HepG2 (cell line): ENCODE measurements at regions not wholly inside any gene's neighbourhood (a gene's known extent, or its start where the extent isn't known, plus 50 kb on each side); places are given as distances from the start of the nearest gene placed in this dataset.
A peak's percentile ranks its signal among the peaks of the same experiment; 100 is the strongest.

ENCODE experiments used
- DMTF1 ChIP-seq: sonication (generic); formaldehyde crosslinking; IDR thresholded peaks from 2 replicates; pipeline ENCODE4 v1.4.0; 2020; ENCODE audit warnings: mild to moderate bottlenecking, missing genetic modification reagents
- KMT2B ChIP-seq: IDR thresholded peaks from 2 replicates; pipeline ENCODE4 v1.6.1; 2016; ENCODE audit warnings: missing genetic modification reagents, missing compliant biosample characterization
- MTF1 ChIP-seq: sonication (generic); formaldehyde crosslinking; IDR thresholded peaks from 2 replicates; pipeline ENCODE4 v1.5.0; 2020; ENCODE audit warnings: missing genetic modification reagents
- PAXIP1 ChIP-seq: sonication (generic); formaldehyde crosslinking; conservative IDR thresholded peaks from 2 replicates; pipeline ENCODE4 v1.4.0; 2020; ENCODE audit warnings: mild to moderate bottlenecking, missing genetic modification reagents, moderate library complexity
- PCBP1 ChIP-seq: fragments of 200-400 bp; formaldehyde crosslinking; IDR thresholded peaks from 2 replicates; pipeline ENCODE4 v1.6.1; 2017; ENCODE audit warnings: mild to moderate bottlenecking, low read depth, low read length, borderline replicate concordance
- ZBTB40 ChIP-seq, 2 experiments: fragments of 450-650 bp in 1 of 2; sonication (generic) in 1 of 2; formaldehyde crosslinking in 1 of 2; IDR thresholded peaks; 2 replicates each; pipeline versions ENCODE4 v1.6.1 to v1.8.0; 2016 to 2022; ENCODE audit warnings: antibody characterized with exemption in 1 of 2, mild to moderate bottlenecking in 1 of 2, missing genetic modification reagents in 1 of 2
- ZFP90 ChIP-seq: sonication (generic); formaldehyde crosslinking; IDR thresholded peaks from 2 replicates; pipeline ENCODE4 v1.8.0; 2022; ENCODE audit warnings: missing genetic modification reagents, mild to moderate bottlenecking, inconsistent platforms, borderline replicate concordance
- ZNF558 ChIP-seq: sonication (generic); formaldehyde crosslinking; IDR thresholded peaks from 2 replicates; pipeline ENCODE4 v1.9.0; 2022; ENCODE audit warnings: mild to moderate bottlenecking, missing genetic modification reagents, borderline replicate concordance
- ZNF740 ChIP-seq: sonication (generic); formaldehyde crosslinking; IDR thresholded peaks from 2 replicates; pipeline ENCODE4 v1.4.0; 2020; ENCODE audit warnings: missing genetic modification reagents
- ZNF761 ChIP-seq: sonication (generic); formaldehyde crosslinking; conservative IDR thresholded peaks from 2 replicates; pipeline ENCODE4 v1.4.0; 2020; ENCODE audit warnings: mild to moderate bottlenecking, missing genetic modification reagents

- TF ChIP-seq ZBTB40 (IDR thresholded peaks at IDR 0.05) (no peak), ZBTB40 (CRISPR knock-in tag; IDR thresholded peaks at IDR 0.05) (0 out of 2 replicates have a peak, but pooled peaks have one; percentile 30), PAXIP1 (CRISPR knock-in tag) (peak; percentile 93), MTF1 (no peak), ZFP90 (no peak), ZNF740 (CRISPR knock-in tag) (no peak), ZNF761 (no peak), DMTF1 (no peak), ZNF558 (no peak), PCBP1 (no peak), KMT2B (CRISPR knock-in tag) (no peak)
Measured at GRCh38 chr15:100715571-100716455, 113.4 kb downstream of the ASB7 start (continued).
